Kidney (tissue), 13 donors: ENCODE measurements at regions not wholly inside any gene's neighbourhood (a gene's known extent, or its start where the extent isn't known, plus 50 kb on each side); places are given as distances from the start of the nearest gene placed in this dataset.
A peak's percentile ranks its signal among the peaks of the same experiment; 100 is the strongest.

Source experiments
- DNase-seq, 5 donors: peaks; one replicate each; pipeline ENCODE4 v3.0.0-alpha.2; 2013 to 2020
- FAIRE-seq: peaks from 2 replicates; lab custom pipeline; 2012; peaks lifted over from hg19 to GRCh38; lab: Jason Lieb, UNC
- H3K27ac ChIP-seq, 2 donors: one replicate each; pipeline ENCODE4 v1.7.0; 2013; ENCODE audit warnings: low read depth in 2 of 2, low read length in 2 of 2, inconsistent platforms in 1 of 2
- H3K27me3 ChIP-seq: one replicate; pipeline ENCODE4 v1.7.1; 2013; ENCODE audit warnings: low read length, inconsistent platforms; ENCODE audit not compliant: control insufficient read depth, insufficient read depth
- H3K36me3 ChIP-seq, 3 donors: one replicate each; pipeline versions ENCODE4 v1.7.0 to v1.7.1; 2013; ENCODE audit warnings: low read length in 3 of 3, control low read depth in 1 of 3, inconsistent platforms in 1 of 3; ENCODE audit not compliant: insufficient read depth in 3 of 3, control insufficient read depth in 2 of 3
- H3K4me1 ChIP-seq, 3 donors: one replicate each; pipeline versions ENCODE4 v1.7.0 to v1.7.1; 2013; ENCODE audit warnings: low read length in 3 of 3, inconsistent platforms in 1 of 3, low read depth in 1 of 3; ENCODE audit not compliant: control insufficient read depth in 2 of 3, insufficient read depth in 2 of 3
- H3K4me3 ChIP-seq, 3 donors: one replicate each; pipeline versions ENCODE4 v1.7.0 to v1.8.1; 2013; ENCODE audit warnings: low read length in 3 of 3, control low read depth in 1 of 3, inconsistent platforms in 1 of 3
- H3K9ac ChIP-seq, 3 donors: one replicate each; pipeline versions ENCODE4 v1.7.0 to v1.7.1; 2013; ENCODE audit warnings: low read length in 3 of 3, control low read depth in 1 of 3, inconsistent platforms in 1 of 3
- H3K9me3 ChIP-seq, 3 donors: one replicate each; pipeline versions ENCODE4 v1.7.0 to v1.7.1; 2013; ENCODE audit warnings: low read length in 3 of 3, control low read depth in 1 of 3, inconsistent platforms in 1 of 3; ENCODE audit not compliant: control insufficient read depth in 2 of 3, insufficient read depth in 1 of 3
- CTCF ChIP-seq: IDR thresholded peaks from 3 replicates; pipeline ENCODE4 v1.5.1; 2012; ENCODE audit warnings: mild to moderate bottlenecking, moderate library complexity, borderline replicate concordance; ENCODE audit not compliant: insufficient read depth; ENCODE audit errors: extremely low read depth
- intact Hi-C: fragments of 100-400 bp; cut with DNase I; formaldehyde crosslinking; loops from one replicate; pipeline ENCODE4 v1.11.1; 2022
- donor health status: control.
- donor health status: control.
- donor health status: control.
- donor health status: control.
- donor health status: control.
- donor health status: DM: yes; HTN: yes; CAD: no.
- donor health status: Normal renal cell carcinoma (clear cell type).

DNA sequence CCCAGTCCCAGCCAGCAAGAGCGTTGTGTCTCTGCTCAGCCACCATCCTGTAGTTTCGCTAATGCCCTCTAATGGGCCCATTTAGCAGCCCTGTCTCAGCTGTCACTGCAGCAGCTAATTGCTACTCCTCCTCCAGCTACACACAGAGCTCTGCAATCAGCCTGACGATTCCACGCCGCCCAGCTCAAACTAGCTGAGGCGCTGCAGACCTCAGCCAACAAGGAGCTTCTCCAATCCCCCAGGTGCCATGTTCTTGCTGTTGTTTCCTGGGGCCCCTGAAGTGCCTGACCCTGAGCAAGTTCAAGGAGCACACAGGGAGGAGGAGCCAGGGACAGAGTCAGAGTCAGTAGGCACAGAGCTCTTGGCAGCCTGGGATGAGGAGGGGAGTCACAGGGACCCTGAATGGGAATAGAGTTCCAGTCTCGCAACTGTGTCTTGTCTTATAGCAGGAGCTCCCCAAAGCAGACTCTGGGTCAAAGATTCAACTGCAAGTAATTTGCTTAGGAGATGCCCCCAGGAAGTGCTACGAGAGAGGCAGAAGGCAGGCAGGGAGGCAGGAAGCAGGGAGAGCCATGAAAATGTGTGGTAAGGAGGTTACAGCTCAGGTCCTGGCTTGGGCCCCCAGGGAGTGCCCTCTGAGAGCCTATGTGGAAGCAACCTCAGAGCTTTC is 135.8 kb upstream of the UNC5B start:
- no peak for TF ChIP-seq CTCF
- intact Hi-C loops = no loop called here
- no peaks in the 10 kb centered on the region for H3K4me1 ChIP-seq
- H3K27me3 ChIP-seq = no peaks in the 10 kb centered on the region
- peak in 2 of 5 donors; percentile 10 to 36 for DNase-seq
- H3K36me3 ChIP-seq = no peaks in the 10 kb centered on the region
- no peaks in the 10 kb centered on the region for H3K9me3 ChIP-seq
- no peak for FAIRE-seq
- H3K4me3 ChIP-seq = no peak overlapping the region
- no peak overlapping the region for H3K27ac ChIP-seq
- H3K9ac ChIP-seq = no peak overlapping the region

- H3K9ac ChIP-seq = no peak overlapping the region
- intact Hi-C loops = no loop called here
- no peak for FAIRE-seq
- TF ChIP-seq CTCF = no peak
- H3K27me3 ChIP-seq = no peaks in the 10 kb centered on the region
- no peaks in the 10 kb centered on the region for H3K4me1 ChIP-seq
- no peak overlapping the region for H3K27ac ChIP-seq
- DNase-seq = peak in 2 of 5 donors; percentile 26 to 52
- H3K9me3 ChIP-seq = no peaks in the 10 kb centered on the region
- H3K4me3 ChIP-seq = no peak overlapping the region
- no peaks in the 10 kb centered on the region for H3K36me3 ChIP-seq
Observed at GRCh38 chr10:71077143-71077581, 135.2 kb upstream of the UNC5B start.

DNA sequence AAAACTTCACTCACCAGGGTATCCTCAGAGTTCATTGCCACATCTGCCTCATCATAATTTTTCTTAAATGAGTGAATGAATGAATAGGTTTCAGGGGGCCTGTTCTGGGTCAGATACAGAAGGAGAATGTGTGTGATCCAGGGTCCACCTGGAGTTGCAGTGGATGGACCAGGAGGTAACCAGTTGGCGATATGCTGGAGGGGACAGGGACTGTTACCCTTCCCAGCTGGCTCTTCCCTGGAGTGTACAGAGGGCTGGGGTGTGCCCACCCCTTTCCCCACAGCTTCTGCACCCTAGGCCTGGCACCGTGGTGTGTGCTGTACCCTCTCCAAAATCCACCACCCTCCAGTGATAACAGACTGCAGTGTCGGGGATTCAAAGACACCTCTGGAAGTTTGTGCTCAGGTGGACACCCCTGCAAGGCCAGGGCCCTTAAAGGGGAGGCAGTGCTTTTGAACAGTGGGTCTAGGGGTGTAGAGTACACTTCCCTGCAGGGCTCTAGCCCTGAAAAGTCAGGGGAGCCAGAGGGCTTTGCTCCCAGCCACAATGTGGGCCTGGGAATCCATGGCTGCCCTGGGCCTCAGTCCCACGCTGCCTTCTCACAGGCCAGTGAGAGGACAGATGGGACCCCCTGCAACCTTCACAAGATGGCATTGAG is 134.4 kb upstream of the UNC5B start:
- Histone ChIP-seq H3K9ac (no peak overlapping the region), H3K4me1 (no peaks in the 10 kb centered on the region), H3K4me3 (no peak overlapping the region), H3K27ac (no peak overlapping the region), H3K36me3 (no peaks in the 10 kb centered on the region), H3K27me3 (no peaks in the 10 kb centered on the region), H3K9me3 (no peaks in the 10 kb centered on the region)
- intact Hi-C loops = no loop called here
- DNase-seq (peak in 2 of 5 donors; percentile 15 to 42), FAIRE-seq (no peak)
- no peak for TF ChIP-seq CTCF
